ENCODE measurements at regions not wholly inside any gene's neighbourhood (a gene's known extent, or its start where the extent isn't known, plus 50 kb on each side); places are given as distances from the start of the nearest gene placed in this dataset.

- no peak for TF ChIP-seq GATA3 (IDR thresholded peaks at IDR 0.05; ENCODE audit: low read depth, low read length)
- no peak for TF ChIP-seq GATA2 (IDR thresholded peaks at IDR 0.05; ENCODE audit: low read depth, low read length)
These were observed 827.6 kb upstream of the B3GALT2 start for GRCh38 chr1:194014014-194014413.

GRCh38 chr1:194013561-194013960, 827.1 kb upstream of the B3GALT2 start:
- TF ChIP-seq GATA2 (IDR thresholded peaks at IDR 0.05; ENCODE audit: low read depth, low read length): no peak
- no peak for TF ChIP-seq GATA3 (IDR thresholded peaks at IDR 0.05; ENCODE audit: low read depth, low read length)

GRCh38 chr1:194004146-194004545, 817.7 kb upstream of the B3GALT2 start:
- no peak for TF ChIP-seq GATA3 (IDR thresholded peaks at IDR 0.05; ENCODE audit: low read depth, low read length)
- TF ChIP-seq GATA2 (IDR thresholded peaks at IDR 0.05; ENCODE audit: low read depth, low read length): no peak

GRCh38 chr1:193988885-193989284, 802.5 kb upstream of the B3GALT2 start:
- TF ChIP-seq GATA3 (IDR thresholded peaks at IDR 0.05; ENCODE audit: low read depth, low read length) (no peak), GATA2 (IDR thresholded peaks at IDR 0.05; ENCODE audit: low read depth, low read length) (no peak)

GRCh38 chr1:193979219-193979618, 792.8 kb upstream of the B3GALT2 start:
- TF ChIP-seq GATA3 (IDR thresholded peaks at IDR 0.05; ENCODE audit: low read depth, low read length) (no peak), GATA2 (IDR thresholded peaks at IDR 0.05; ENCODE audit: low read depth, low read length) (no peak)

GRCh38 chr1:193974286-193974798, 787.9 kb upstream of the B3GALT2 start:
- no peak for TF ChIP-seq GATA2 (IDR thresholded peaks at IDR 0.05; ENCODE audit: low read depth, low read length)
- TF ChIP-seq GATA3 (IDR thresholded peaks at IDR 0.05; ENCODE audit: low read depth, low read length): no peak

- no peak for TF ChIP-seq GATA3 (IDR thresholded peaks at IDR 0.05; ENCODE audit: low read depth, low read length)
- no peak for TF ChIP-seq GATA2 (IDR thresholded peaks at IDR 0.05; ENCODE audit: low read depth, low read length)
These were observed 787.0 kb upstream of the B3GALT2 start for GRCh38 chr1:193973428-193973827.

- TF ChIP-seq GATA3 (IDR thresholded peaks at IDR 0.05; ENCODE audit: low read depth, low read length) (no peak), GATA2 (IDR thresholded peaks at IDR 0.05; ENCODE audit: low read depth, low read length) (no peak)
These were observed 785.2 kb upstream of the B3GALT2 start for GRCh38 chr1:193971595-193971994.

- TF ChIP-seq GATA3 (IDR thresholded peaks at IDR 0.05; ENCODE audit: low read depth, low read length): no peak
- TF ChIP-seq GATA2 (IDR thresholded peaks at IDR 0.05; ENCODE audit: low read depth, low read length): no peak
These were observed 774.1 kb upstream of the B3GALT2 start for GRCh38 chr1:193960499-193960898.

GRCh38 chr1:193960040-193960439, 773.6 kb upstream of the B3GALT2 start:
- TF ChIP-seq GATA3 (IDR thresholded peaks at IDR 0.05; ENCODE audit: low read depth, low read length) (no peak), GATA2 (IDR thresholded peaks at IDR 0.05; ENCODE audit: low read depth, low read length) (no peak)

GRCh38 chr1:193957556-193958095, 771.2 kb upstream of the B3GALT2 start:
- TF ChIP-seq GATA3 (IDR thresholded peaks at IDR 0.05; ENCODE audit: low read depth, low read length) (no peak), GATA2 (IDR thresholded peaks at IDR 0.05; ENCODE audit: low read depth, low read length) (no peak)

GRCh38 chr1:193952778-193953374, 766.5 kb upstream of the B3GALT2 start:
- TF ChIP-seq GATA3 (IDR thresholded peaks at IDR 0.05; ENCODE audit: low read depth, low read length) (no peak), GATA2 (IDR thresholded peaks at IDR 0.05; ENCODE audit: low read depth, low read length) (no peak)

GRCh38 chr1:193951984-193952383, 765.6 kb upstream of the B3GALT2 start:
- TF ChIP-seq GATA3 (IDR thresholded peaks at IDR 0.05; ENCODE audit: low read depth, low read length) (no peak), GATA2 (IDR thresholded peaks at IDR 0.05; ENCODE audit: low read depth, low read length) (no peak)

GRCh38 chr1:193944454-193944853, 758.0 kb upstream of the B3GALT2 start:
- TF ChIP-seq GATA2 (IDR thresholded peaks at IDR 0.05; ENCODE audit: low read depth, low read length): no peak
- peak; percentile 26; the same call in 1 of the 2 replicates for TF ChIP-seq GATA3 (IDR thresholded peaks at IDR 0.05; ENCODE audit: low read depth, low read length)

- TF ChIP-seq GATA2 (IDR thresholded peaks at IDR 0.05; ENCODE audit: low read depth, low read length) (no peak), GATA3 (IDR thresholded peaks at IDR 0.05; ENCODE audit: low read depth, low read length) (no peak)
These were observed 753.8 kb upstream of the B3GALT2 start for GRCh38 chr1:193940176-193940575.
